Stimulated activated CD8-positive, alpha-beta memory T cell treated with anti-CD3 and anti-CD28 coated beads, Interleukin-12 subunit alpha, Interleukin-12 subunit beta, amount 100 ng/mL, for 1 hour (primary cell): ENCODE measurements at regions not wholly inside any gene's neighbourhood (a gene's known extent, or its start where the extent isn't known, plus 50 kb on each side); places are given as distances from the start of the nearest gene placed in this dataset.
"Not testable (repeated sequence)": the region's sequence is repeated elsewhere in the genome, so short reads cannot be mapped to it uniquely, and the experiment has no call there.

Source experiments
- DNase-seq: peaks from one replicate; pipeline ENCODE4 v3.0.0-alpha.2; 2020; ENCODE audit warnings: low read depth

DNA sequence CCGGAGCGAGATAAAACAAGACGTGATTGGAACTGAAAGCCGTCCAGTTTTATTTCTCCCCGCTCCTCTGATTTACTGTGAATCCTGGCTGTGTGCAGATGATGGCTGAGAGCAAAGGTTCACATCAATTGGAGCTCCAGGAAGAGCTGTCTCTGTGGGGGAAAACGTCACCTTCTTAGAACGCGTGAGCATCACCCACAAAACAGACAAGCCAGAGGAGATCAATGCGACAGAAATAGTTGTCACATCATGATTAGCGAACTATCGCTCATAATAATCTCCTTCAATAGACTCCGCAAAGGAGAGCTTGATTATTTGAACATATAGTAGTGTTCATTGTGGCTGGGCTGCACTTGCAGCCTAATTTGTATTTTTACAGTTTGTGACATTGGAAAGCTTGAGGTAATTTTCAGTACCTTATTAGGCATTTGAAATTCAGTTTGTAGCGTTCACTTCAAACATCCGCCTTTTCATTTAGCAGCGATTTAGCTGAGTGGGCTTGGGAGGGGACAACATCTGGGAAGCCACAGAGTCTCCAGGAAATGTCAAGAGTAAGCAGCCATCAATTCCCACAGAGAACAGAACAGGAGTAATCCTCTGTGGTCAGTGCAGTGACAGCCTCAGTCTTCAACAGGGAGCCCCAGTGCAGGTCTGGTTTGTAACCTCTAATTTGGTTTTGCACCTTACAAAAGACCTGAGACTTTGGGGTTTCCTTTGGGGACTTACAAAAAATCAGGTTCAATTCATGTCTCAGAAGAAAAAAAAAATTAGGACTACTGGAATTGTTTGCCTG, 276.8 kb upstream of the PFKP start:
- DNase-seq: no peak

DNA sequence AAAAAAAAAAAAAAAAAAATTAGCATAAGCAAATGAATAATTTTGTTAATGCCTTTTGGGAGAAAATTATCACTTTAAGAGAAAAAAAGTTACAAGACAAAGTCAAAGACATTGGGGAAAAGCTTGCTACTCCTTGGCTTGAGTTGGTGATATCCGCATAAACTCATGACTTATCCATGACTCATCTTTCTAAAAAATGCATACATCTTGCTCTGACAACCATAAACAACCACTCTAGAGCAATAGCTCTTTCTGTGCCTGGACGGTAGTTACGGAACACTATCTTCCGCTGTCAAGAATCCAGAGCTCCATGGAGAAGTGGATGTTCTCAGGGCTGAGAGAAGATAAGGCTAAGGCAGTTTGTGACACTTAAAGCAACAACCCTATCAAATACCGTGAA, 281.1 kb upstream of the PFKP start:
- DNase-seq: no peak

DNA sequence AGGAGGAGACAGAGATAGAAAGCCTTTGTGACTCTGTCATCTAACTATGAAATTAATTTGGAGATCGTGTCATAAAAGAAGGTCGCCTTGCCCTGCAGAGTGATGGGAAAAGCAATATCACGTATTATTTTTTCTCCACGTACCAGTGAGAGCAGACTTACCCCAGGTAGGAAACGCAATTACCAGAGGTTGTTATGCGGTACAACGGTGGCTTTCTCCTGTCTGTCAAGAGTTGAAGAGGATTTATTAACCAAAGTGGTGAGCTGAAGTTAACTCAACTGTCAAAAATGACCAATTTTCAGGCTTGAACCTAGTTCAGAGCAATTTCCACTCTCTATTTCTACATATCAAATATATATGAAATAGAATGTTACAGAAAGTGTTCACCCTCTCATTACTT, 282.6 kb upstream of the PFKP start:
- DNase-seq: no peak

DNA sequence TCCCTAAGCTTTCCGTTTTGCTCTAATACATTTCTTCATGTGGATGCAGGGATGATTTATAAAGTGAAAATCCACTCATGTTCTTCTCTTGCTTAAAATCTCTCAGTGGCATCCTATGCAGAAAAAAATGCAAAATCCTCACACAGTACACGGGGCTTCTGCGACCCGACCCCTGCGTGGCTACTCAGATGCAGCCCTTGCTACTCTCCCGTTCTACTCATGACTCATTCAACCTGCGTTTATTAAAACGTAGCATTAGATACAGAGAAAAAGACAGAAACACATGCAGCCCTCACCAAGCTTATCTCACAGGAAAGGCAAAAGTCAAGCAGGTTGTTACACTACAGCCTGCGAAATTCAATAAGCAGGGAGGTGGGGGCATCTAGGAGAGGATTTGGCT, 284.4 kb upstream of the PFKP start:
- no peak for DNase-seq

DNA sequence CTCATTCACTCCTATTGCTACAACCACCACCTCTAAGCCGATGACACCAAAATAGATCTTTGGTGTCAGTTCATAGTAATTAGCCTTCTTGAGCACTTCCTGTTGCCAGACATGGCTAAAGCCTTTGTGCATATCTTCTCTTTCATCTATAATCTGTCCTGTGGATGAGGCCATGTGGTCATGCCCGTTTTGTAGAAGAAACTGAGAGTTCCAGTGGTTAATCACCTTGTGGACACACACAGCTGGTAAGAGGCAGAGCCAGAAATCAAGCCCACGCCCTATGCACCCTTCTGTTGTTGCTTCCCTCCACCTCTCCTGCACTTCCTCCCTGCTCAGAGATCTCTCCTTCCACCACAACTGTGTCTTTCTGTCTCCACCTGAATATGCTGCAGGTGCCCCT, 285.1 kb upstream of the PFKP start:
- no peak for DNase-seq

DNA sequence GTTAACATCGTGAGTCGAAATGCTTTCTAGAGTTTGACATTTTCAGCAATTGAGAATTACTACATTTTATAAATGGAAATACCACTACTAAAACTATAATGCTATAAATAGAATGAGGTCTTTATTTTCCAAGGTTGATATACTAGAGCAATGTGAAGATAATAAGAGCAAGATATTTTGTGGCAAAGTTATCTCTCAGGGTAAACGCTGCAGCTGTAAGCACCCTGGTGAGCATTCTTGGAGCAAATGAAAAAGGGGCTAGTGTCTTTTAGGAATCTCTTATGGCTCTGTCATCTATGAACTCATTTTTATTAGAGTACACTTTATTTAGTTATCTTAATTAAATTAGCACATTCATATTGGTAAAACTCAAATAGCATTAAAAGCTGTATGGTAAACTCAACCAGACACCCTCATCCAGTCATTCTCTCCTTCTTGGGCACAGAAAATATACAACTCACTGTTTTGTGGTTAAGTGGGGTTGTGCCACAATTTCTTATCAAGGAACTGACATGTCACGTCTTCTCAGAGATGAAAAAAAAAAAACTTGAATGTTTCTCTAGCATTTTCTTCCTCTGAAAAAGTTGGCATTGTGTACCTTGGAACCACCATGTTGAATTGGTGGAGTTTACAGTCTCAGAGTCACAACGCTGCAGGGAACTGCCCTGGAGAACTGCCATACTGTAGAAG, 289.5 kb upstream of the PFKP start:
- no peak for DNase-seq

DNA sequence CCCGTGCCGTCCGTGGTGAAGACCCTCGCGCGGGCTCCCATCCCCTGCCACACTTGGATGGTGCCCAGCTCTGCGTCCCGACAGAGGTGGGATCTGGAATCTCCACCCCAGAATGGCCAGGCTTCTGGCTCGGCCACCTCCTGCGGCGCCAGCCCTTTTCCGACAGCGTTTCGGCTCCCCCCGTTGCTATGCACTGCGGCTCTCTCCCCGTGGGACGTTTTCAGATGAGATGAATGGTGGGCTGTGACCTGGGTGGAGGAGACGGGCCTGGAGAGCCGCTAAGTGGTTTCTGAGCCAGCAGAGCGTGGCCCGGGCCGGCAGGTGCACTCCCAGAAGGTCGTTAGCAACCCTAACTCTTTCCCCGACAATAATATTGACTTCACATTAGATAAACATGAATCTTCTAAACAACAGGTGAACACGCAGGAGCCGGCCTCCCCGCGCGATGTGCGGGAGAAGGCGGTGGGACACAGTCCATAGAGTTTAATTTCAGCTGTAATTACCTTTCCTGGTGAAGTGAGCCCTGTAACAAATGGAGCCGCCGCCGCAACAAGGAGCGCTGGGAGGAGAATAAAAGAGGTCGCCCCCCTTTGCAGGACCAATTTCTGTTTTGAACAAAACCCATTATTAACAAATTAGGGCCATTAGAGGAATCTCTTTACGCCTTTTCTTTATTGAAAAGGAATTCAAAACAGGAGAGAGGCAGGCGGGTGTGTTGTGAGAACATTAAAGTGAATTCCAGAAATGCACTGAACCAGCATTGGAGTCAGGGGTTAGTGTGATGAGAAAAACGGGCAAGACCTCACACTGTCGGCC, 294.3 kb upstream of the PFKP start:
- no peak for DNase-seq

DNA sequence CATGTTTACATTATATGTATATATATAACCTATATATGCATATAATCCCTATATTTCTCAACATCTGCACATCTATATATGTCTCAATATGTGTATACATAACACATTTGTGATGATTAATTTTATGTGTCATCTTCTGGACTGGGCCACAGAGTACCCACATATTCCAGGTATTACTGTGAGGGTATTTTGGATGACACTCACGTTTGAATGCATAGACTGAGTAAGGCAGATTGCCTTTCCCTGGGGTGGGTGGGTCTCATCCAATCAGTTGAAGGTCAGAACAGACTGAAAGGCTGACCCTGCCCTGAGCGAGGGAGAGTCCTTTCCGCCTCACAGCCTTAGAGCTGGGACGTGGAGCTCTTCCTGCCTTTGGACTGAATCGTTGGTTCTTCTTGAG, 295.2 kb upstream of the PFKP start:
- no peak for DNase-seq

DNA sequence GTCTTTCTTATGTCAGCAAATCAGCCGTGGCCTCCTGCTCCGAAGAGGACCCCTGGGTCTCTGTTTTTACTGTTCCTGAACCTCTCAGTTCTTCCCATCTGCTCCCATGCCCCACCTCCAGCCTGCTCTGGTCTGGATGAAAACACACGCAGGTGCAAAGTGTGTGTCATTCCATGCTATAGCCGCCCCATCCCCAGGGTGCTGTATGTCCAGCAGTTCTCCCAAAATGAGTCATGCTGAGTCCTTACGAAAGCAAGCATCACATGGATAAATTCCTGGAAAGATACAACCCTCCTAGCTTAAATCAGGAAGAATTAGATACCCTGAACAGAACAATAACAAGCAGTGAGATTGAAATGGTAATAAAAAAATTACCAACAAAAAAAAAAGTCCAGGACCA, 300.1 kb upstream of the PFKP start:
- DNase-seq: not testable (repeated sequence)

DNA sequence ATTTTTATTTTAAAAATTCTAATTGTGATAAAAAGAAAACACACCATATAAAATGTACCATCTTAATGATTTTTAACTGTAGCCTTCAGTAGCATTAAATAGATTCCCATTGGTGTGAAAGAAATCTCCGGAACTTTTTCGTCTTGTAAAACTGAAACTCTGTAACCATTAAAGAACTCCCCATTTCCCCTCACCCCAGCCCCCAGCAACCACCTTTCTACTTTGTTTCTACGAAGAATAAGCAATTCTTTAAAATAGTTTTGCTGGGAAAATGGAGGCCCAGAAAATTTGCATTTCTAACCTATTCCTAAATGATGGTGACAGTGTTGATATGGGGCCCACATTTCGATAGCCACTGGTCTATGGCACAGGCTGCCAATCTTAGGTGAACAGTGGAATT, 305.4 kb upstream of the PFKP start:
- DNase-seq: no peak

DNA sequence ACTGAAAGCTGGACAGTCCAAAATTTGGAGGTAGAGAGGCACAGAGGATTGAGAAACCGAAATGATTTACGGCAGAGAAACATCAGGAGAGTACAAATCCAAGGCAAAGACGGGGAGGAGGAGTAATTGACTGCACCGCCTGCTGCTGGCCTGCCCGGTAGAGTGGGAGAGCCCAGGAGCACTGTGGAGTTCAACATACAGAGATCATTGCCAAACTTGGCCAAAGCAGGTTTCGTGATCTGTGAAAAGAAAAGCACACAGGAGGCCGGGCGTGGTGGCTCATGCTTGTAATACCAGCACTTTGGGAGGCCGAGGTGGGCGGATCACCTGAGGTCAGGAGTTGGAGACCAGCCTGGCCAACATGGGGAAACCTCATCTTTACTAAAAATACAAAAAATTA, 306.0 kb upstream of the PFKP start:
- DNase-seq: no peak

DNA sequence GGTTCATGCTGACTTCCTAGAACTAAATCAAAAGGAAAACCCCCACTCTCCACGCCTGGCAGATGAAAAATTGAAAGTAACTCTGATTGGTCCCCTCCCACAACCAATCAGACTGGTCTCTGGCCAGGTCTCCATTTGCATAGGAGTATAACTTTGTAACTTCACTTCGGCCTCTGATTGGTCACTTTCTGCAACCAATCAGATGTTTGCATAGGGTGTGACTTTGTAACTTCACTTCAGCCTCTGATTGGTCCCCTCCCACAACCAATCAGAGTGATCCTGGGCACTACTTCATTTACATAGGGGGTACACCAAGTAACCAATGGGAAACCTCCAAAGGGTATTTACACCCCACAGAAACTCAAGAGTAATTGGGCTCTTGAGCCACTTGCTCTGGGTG, 306.6 kb upstream of the PFKP start:
- no peak for DNase-seq

DNA sequence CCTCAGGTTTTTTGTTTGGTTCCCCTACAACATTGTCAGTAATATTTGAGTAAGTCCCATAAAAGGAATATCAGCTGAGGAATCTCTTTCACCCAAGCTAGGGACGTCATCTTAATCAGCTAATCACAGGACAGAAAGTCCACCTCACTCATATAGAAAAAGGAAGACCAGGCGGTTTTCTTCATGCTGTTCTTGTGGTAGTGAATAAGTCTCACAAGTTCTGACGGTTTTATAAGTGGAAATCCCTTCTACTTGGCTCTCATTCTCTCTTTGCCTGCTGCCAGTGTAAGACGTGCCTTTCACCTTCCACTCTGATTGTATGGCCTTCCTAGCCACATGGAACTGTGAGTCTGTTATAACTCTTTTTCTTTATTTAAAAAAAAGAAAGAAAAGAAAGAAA, 308.1 kb upstream of the PFKP start:
- DNase-seq: no peak

DNA sequence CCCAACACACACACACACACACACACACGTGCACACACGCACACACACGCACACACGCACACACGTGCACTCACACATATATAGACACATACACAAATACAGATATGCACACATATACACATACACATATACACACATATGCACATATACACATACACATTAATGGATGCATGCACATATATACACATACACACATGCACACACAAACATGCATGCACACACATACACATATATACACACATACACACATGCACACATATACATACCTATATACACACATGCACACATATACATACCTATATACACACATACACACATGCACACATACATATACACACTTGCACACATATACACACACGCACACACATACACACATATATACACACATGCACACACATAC, 312.4 kb upstream of the PFKP start:
- no peak for DNase-seq

DNA sequence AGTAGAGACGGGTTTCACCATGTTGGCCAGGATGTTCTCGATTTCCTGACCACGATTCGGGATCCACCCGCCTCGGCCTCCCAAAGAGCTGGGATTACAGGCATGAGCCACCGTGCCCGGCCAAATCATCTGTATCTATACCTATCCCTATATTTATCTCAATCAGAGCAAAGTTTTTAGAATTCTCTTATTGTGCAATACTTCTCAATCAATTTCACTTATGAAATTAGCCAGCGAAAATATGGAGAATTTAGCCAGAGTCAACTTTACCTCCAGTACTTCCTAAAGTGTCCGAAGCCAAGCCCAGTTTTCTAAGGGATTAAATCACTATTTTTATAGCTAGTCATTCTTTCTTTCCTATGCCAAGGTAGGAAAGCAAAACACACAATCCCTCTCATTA, 319.1 kb upstream of the PFKP start:
- DNase-seq: no peak

DNA sequence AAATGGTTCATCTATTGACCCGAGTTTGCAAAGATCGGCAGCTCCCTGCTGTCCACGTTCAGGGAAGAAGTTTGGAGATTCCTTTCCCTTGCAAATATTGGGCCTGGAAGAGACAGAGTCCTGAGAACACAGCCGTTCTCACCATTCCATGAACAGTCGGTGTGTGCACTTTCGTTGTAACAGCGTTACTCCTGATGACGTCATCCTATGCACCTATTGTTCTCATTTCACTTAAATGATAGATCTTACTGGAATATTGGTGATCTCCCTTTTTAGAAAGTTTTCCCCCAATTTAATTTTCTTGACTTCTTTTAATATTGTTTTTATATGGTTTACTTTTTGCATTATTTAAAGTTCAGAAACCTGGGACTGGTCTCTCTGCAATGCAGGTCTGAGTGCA, 320.7 kb upstream of the PFKP start:
- no peak for DNase-seq

DNA sequence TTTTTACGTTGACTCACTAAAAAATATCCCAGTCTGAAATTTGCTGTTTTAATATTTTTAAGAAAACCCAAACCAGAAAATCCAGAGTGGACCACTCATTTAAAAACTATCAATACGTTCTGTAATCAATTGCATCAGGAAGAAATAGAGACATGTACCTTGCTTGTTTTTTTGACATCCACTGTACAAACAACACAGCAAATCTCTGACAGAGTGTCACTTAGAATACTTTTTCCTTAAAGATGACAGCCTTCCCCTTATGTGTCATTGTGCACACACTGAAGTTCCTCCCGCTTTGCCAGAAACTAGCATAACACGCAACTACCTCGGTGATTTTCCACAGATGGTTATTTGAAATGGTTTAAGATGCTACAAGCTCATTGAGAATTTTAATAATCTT, 321.7 kb upstream of the PFKP start:
- no peak for DNase-seq

DNA sequence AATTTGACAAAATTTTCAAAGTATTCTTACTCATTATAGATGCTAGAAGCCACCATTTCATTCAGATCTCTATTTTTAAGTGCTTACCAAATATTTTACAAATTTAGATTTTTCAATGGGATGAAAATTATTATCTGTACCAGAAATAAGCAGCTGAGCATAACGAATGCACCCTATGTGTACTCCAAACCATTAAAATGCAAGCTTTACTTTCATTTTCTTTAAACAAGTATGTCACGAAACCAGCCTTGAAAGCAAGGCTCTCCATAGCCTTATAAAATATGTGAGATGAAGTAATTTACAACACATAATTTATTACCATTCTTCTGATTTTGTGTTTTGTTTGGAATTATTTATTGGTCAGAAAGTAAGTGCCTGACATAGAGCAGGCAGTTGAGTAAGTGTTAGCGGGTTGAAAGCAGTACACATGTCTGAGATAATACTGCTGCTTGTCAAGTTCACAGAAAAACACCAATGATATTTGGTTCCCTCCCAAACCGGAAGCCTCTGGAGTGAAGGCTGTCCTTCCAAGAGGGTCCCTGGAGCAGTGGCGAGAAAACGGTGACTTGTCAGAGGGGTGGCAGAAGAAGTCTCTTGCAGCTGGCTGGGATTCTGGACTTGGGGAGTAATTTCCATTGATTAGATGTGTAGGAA, 322.7 kb upstream of the PFKP start:
- DNase-seq: no peak

DNA sequence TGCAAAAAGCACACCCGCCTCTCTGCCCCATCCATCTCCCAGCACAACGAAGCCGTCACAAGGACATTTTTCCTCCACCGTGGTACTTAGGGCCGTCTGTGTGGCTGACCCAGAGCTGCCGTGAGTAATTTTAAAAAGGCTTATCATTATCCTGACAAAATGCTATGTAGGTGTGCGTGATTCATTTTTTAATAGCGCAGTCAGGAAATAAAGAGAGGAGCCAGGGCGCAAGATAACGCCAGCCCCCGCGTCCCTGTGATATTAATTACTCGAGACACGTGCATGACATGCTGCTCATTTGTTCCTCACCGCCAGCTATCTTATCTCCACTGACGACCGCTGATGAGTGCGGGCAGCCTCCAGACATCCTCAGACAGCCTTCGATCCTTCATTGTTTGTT, 332.7 kb upstream of the PFKP start:
- DNase-seq: no peak

DNA sequence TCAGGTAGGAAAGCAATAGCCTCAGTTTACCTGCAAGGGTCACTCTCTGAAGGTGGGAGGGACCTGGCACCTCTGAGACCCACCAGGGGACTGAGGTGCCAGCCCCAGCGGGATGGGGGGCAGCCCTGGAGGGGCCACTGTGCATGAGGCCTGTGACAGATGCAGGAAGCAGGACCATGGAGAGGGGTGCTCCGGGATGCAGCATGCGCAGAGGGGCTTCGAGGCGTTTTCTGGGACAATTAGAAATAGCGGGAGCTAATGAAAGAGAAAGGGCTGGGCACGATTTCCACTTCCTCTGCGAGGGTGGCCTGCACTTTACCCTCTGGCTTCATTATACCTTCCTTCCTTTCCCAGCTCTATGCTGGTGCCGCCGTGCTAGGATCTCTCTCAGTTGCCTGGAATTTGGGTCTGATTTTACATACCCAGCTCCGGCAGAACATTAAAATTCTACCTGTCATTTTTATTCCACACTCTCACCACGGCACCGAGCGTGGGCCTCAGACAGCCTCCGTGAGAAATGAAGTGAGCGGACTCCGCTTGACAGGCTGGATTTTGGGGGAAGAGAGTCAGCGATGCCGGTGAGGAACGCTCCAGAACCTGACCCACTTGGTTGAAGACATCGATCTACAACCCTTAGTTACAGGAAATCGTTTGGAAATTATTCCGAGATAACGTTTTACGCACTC, 333.9 kb upstream of the PFKP start:
- DNase-seq: no peak

DNA sequence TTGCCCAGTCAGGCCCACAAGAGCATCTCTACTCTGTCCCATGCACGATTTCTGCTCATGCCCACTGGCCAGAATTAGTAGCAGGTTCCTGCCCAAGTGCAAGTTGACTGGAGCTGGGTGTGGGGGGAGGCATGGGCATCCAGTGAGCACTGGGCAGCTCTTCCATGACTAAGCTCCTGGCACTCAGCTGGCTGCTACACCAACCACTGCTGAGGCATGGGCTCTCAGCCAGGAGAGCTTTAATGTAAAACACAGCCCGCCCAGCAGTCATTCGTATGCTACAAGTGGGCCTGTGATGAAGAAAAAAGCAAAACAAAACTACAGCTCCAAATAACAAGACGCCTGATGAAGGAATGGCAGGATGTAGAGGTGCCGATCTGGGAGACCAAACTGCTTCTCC, 335.4 kb upstream of the PFKP start:
- DNase-seq: no peak

DNA sequence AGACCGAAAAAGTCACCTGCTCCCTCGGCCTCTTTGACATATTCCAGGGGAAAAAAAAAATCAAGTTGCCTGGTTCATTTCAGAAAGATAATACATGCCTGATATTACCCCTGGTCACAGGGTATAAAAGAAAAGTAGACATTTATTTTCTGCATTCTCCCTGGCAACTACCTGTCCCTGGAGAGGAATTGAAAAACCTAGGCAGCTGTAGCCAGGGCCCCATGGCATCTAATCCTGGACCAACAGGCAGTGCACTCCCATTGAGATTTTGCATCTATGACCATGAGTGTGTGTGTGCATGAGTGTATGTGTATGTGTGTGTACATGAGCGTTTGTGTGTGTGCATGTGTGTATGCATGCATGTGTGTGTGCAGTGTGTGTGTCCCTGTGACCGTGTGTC, 338.2 kb upstream of the PFKP start:
- DNase-seq: no peak
